ENCODE measurements at regions not wholly inside any gene's neighbourhood (a gene's known extent, or its start where the extent isn't known, plus 50 kb on each side); places are given as distances from the start of the nearest gene placed in this dataset.

DNA sequence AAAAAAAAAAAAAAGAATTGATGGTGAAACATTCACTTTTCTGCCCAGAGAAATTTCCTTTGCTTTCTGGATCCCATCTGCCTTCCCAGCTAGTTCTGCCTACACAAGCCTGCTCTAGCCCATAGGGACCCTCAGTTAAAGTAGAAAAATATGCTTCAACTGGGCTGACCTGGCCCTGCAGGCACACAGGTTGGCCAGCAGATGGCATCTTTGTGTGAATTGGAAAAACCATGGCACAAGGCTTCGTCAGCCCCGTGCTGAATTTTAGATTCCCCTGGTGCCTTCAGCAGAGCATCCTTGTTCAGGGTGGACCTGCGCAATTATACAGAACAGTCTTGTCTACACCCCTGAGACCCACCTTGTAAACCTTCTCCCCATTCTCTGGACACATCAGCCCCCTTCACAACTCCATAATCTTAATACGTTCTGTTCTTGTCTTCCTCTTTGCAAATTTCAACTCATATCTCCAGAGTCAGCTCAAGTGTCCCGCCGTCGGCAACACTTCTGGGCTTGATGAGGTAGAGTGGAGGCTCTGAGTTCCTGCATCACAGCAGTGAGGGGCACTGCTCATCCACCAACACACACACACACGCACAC, 114.5 kb downstream of the INSIG2 start (continued):
- TF ChIP-seq, protein P1, sequence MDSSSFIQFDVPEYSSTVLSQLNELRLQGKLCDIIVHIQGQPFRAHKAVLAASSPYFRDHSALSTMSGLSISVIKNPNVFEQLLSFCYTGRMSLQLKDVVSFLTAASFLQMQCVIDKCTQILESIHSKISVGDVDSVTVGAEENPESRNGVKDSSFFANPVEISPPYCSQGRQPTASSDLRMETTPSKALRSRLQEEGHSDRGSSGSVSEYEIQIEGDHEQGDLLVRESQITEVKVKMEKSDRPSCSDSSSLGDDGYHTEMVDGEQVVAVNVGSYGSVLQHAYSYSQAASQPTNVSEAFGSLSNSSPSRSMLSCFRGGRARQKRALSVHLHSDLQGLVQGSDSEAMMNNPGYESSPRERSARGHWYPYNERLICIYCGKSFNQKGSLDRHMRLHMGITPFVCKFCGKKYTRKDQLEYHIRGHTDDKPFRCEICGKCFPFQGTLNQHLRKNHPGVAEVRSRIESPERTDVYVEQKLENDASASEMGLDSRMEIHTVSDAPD (CRISPR knock-in tag; IDR thresholded peaks at IDR 0.05) = no peak
- TF ChIP-seq, protein P2, sequence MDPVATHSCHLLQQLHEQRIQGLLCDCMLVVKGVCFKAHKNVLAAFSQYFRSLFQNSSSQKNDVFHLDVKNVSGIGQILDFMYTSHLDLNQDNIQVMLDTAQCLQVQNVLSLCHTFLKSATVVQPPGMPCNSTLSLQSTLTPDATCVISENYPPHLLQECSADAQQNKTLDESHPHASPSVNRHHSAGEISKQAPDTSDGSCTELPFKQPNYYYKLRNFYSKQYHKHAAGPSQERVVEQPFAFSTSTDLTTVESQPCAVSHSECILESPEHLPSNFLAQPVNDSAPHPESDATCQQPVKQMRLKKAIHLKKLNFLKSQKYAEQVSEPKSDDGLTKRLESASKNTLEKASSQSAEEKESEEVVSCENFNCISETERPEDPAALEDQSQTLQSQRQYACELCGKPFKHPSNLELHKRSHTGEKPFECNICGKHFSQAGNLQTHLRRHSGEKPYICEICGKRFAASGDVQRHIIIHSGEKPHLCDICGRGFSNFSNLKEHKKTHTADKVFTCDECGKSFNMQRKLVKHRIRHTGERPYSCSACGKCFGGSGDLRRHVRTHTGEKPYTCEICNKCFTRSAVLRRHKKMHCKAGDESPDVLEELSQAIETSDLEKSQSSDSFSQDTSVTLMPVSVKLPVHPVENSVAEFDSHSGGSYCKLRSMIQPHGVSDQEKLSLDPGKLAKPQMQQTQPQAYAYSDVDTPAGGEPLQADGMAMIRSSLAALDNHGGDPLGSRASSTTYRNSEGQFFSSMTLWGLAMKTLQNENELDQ (CRISPR knock-in tag; IDR thresholded peaks at IDR 0.05; ENCODE audit: borderline replicate concordance) = no peak
- no peak for TF ChIP-seq ZNF584 (CRISPR knock-in tag; IDR thresholded peaks at IDR 0.05; ENCODE audit: low read depth)
- no peak for TF ChIP-seq TBP (optimal IDR thresholded peaks at IDR 0.05; ENCODE audit: low read depth, low read length)
- TF ChIP-seq RBM39 (optimal IDR thresholded peaks at IDR 0.05; ENCODE audit: low read depth, low read length) = no peak
- TF ChIP-seq, protein P3, sequence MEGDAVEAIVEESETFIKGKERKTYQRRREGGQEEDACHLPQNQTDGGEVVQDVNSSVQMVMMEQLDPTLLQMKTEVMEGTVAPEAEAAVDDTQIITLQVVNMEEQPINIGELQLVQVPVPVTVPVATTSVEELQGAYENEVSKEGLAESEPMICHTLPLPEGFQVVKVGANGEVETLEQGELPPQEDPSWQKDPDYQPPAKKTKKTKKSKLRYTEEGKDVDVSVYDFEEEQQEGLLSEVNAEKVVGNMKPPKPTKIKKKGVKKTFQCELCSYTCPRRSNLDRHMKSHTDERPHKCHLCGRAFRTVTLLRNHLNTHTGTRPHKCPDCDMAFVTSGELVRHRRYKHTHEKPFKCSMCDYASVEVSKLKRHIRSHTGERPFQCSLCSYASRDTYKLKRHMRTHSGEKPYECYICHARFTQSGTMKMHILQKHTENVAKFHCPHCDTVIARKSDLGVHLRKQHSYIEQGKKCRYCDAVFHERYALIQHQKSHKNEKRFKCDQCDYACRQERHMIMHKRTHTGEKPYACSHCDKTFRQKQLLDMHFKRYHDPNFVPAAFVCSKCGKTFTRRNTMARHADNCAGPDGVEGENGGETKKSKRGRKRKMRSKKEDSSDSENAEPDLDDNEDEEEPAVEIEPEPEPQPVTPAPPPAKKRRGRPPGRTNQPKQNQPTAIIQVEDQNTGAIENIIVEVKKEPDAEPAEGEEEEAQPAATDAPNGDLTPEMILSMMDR (IDR thresholded peaks at IDR 0.05 in 2 of 3, conservative IDR thresholded peaks at IDR 0.05 in 1 of 3; ENCODE audit: insufficient read depth in 2 of 3, low read depth in 1 of 3, low read length in 3 of 3) = peak; percentile 69 to 76 (median 76)
- no peak for TF ChIP-seq KDM5B (IDR thresholded peaks at IDR 0.05; ENCODE audit: insufficient replicate concordance, low read depth, low read length)
- TF ChIP-seq RAD21 (CRISPR knock-in tag; conservative IDR thresholded peaks at IDR 0.05 in 1 of 2, IDR thresholded peaks at IDR 0.05 in 1 of 2) = peak; percentile 27 to 50
- TF ChIP-seq BHLHE40 (IDR thresholded peaks at IDR 0.05; ENCODE audit: low read length) = no peak
- TF ChIP-seq RFX5 (IDR thresholded peaks at IDR 0.05; ENCODE audit: low read depth, low read length) = no peak
- TF ChIP-seq SMC3 (conservative IDR thresholded peaks at IDR 0.05; ENCODE audit: insufficient read depth, low read depth, low read length) = peak; percentile 58; the same call in 1 of the 2 replicates
- TF ChIP-seq, protein P4, sequence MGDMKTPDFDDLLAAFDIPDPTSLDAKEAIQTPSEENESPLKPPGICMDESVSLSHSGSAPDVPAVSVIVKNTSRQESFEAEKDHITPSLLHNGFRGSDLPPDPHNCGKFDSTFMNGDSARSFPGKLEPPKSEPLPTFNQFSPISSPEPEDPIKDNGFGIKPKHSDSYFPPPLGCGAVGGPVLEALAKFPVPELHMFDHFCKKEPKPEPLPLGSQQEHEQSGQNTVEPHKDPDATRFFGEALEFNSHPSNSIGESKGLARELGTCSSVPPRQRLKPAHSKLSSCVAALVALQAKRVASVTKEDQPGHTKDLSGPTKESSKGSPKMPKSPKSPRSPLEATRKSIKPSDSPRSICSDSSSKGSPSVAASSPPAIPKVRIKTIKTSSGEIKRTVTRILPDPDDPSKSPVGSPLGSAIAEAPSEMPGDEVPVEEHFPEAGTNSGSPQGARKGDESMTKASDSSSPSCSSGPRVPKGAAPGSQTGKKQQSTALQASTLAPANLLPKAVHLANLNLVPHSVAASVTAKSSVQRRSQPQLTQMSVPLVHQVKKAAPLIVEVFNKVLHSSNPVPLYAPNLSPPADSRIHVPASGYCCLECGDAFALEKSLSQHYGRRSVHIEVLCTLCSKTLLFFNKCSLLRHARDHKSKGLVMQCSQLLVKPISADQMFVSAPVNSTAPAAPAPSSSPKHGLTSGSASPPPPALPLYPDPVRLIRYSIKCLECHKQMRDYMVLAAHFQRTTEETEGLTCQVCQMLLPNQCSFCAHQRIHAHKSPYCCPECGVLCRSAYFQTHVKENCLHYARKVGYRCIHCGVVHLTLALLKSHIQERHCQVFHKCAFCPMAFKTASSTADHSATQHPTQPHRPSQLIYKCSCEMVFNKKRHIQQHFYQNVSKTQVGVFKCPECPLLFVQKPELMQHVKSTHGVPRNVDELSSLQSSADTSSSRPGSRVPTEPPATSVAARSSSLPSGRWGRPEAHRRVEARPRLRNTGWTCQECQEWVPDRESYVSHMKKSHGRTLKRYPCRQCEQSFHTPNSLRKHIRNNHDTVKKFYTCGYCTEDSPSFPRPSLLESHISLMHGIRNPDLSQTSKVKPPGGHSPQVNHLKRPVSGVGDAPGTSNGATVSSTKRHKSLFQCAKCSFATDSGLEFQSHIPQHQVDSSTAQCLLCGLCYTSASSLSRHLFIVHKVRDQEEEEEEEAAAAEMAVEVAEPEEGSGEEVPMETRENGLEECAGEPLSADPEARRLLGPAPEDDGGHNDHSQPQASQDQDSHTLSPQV (IDR thresholded peaks at IDR 0.05) = no peak
- no peak for TF ChIP-seq POLR2AphosphoS5 (IDR thresholded peaks at IDR 0.05; ENCODE audit: control insufficient read depth, insufficient read depth, low read depth, low read length)

All from K562 (cell line).